HEK293T (cell line): ENCODE measurements at regions not wholly inside any gene's neighbourhood (a gene's known extent, or its start where the extent isn't known, plus 50 kb on each side); places are given as distances from the start of the nearest gene placed in this dataset.

Source experiments
- CTBP1 ChIP-seq: fragments of 450-650 bp; IDR thresholded peaks from 2 replicates; pipeline ENCODE4 v1.6.1; 2016; ENCODE audit warnings: borderline replicate concordance
- FOXA1 ChIP-seq: fragments of 450-650 bp; IDR thresholded peaks from 2 replicates; pipeline ENCODE4 v1.6.1; 2016; ENCODE audit warnings: mild to moderate bottlenecking
- FOXM1 ChIP-seq: fragments of 450-650 bp; IDR thresholded peaks from 2 replicates; pipeline ENCODE4 v1.6.1; 2017; ENCODE audit warnings: mild to moderate bottlenecking, borderline replicate concordance
- LEF1 ChIP-seq: fragments of 450-650 bp; IDR thresholded peaks from 2 replicates; pipeline ENCODE4 v1.6.1; 2017; ENCODE audit warnings: mild to moderate bottlenecking, borderline replicate concordance
- SP1 ChIP-seq: fragments of 450-650 bp; IDR thresholded peaks from 2 replicates; pipeline ENCODE4 v1.6.1; 2017

DNA sequence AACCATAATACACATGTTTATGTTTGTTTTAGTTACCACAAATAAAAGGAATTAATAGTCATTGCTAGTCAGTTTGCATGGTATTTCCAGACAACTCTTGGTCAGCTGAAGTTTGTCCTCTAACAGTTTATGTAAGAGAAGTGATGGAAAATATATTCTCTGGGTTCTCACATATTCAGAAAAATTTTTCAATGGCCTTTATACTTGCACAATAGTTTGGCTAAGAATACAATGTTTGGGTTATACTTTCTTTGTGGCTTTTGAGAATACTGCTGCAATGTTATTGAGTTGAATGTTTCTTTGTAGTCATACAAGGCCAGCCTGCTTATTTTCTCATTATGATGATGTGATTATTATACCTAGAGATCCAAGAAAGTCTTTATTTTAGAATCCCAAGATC is 133.9 kb downstream of the RAP2B start:
- no peak for TF ChIP-seq FOXA1
- no peak for TF ChIP-seq SP1
- no peak for TF ChIP-seq FOXM1
- no peak for TF ChIP-seq LEF1
- TF ChIP-seq CTBP1, result no peak
